CD14-positive monocyte (primary cell): ENCODE measurements at regions not wholly inside any gene's neighbourhood (a gene's known extent, or its start where the extent isn't known, plus 50 kb on each side); places are given as distances from the start of the nearest gene placed in this dataset.

ENCODE experiments used
- DNase-seq, 3 donors: peaks; one replicate each; pipeline ENCODE4 v3.0.0-alpha.2; 2011 to 2022
- H2AFZ ChIP-seq: 2 replicates; pipeline ENCODE4 v1.6.0; 2012; ENCODE audit warnings: mild to moderate bottlenecking, low read depth, low read length, inconsistent platforms; ENCODE audit not compliant: insufficient read depth, poor library complexity, severe bottlenecking
- H3K27ac ChIP-seq, 2 donors: 1 replicate in 1 of 2; 2 replicates in 1 of 2; pipeline ENCODE4 v1.5.1; 2012 to 2013; ENCODE audit warnings: low read length in 2 of 2, control low read depth in 1 of 2, inconsistent platforms in 1 of 2, low read depth in 1 of 2, mild to moderate bottlenecking in 1 of 2
- H3K27me3 ChIP-seq, 2 donors: one replicate each; pipeline versions ENCODE4 v1.6.0 to v1.6.1; 2011 to 2013; ENCODE audit warnings: low read length in 2 of 2; ENCODE audit not compliant: control insufficient read depth in 2 of 2, insufficient read depth in 2 of 2
- H3K36me3 ChIP-seq, 2 donors: replicated peaks in 1 of 2; 1 replicate in 1 of 2; 2 replicates in 1 of 2; pipeline versions ENCODE4 v1.5.1 to v1.6.1; 2012 to 2013; ENCODE audit warnings: low read length in 2 of 2, control low read depth in 1 of 2, inconsistent platforms in 1 of 2, mild to moderate bottlenecking in 1 of 2; ENCODE audit not compliant: insufficient read depth in 2 of 2, control insufficient read depth in 1 of 2
- H3K4me1 ChIP-seq, 2 donors: 1 replicate in 1 of 2; 2 replicates in 1 of 2; pipeline versions ENCODE4 v1.5.1 to v1.6.1; 2012 to 2013; ENCODE audit warnings: low read length in 2 of 2, control low read depth in 1 of 2, inconsistent platforms in 1 of 2, mild to moderate bottlenecking in 1 of 2, moderate library complexity in 1 of 2; ENCODE audit not compliant: insufficient read depth in 2 of 2, control insufficient read depth in 1 of 2
- H3K4me2 ChIP-seq: replicated peaks from 2 replicates; pipeline ENCODE3; 2012; ENCODE audit warnings: low read length, moderate library complexity, mild to moderate bottlenecking; ENCODE audit not compliant: poor library complexity, severe bottlenecking; ENCODE audit errors: extremely low read depth
- H3K4me3 ChIP-seq, 3 experiments: fragments of 200-600 bp in 1 of 3; sonication (generic) in 1 of 3; replicated peaks in 1 of 3; 1 replicate in 2 of 3; 2 replicates in 1 of 3; pipeline ENCODE4 v1.5.1; 2011 to 2013; ENCODE audit warnings: low read length in 3 of 3, mild to moderate bottlenecking in 3 of 3, control low read depth in 2 of 3, low read depth in 2 of 3, inconsistent platforms in 1 of 3, moderate library complexity in 1 of 3
- H3K79me2 ChIP-seq: 2 replicates; pipeline ENCODE4 v1.6.0; 2012; ENCODE audit warnings: mild to moderate bottlenecking, control low read depth, inconsistent platforms, low read length, moderate library complexity; ENCODE audit not compliant: insufficient read depth
- H3K9ac ChIP-seq: 2 replicates; pipeline ENCODE4 v1.6.0; 2017; ENCODE audit warnings: low read length, mild to moderate bottlenecking; ENCODE audit not compliant: insufficient read depth, poor library complexity, severe bottlenecking
- H3K9me3 ChIP-seq, 2 donors: replicated peaks in 1 of 2; 1 replicate in 1 of 2; 2 replicates in 1 of 2; pipeline versions ENCODE4 v1.5.1 to v1.6.1; 2012 to 2013; ENCODE audit warnings: low read length in 2 of 2, control low read depth in 1 of 2; ENCODE audit not compliant: control insufficient read depth in 1 of 2, insufficient read depth in 1 of 2
- H4K20me1 ChIP-seq: 2 replicates; pipeline ENCODE4 v1.6.0; 2012; ENCODE audit warnings: mild to moderate bottlenecking, low read length, control low read depth, moderate library complexity; ENCODE audit not compliant: insufficient read depth
- H3K27ac Mint-ChIP-seq, 7 donors: one replicate each; pipeline ENCODE4 v1.8.0; 2020; ENCODE audit warnings: mild to moderate bottlenecking in 7 of 7, mixed read lengths in 7 of 7, moderate library complexity in 6 of 7, inconsistent platforms in 2 of 7
- H3K27me3 Mint-ChIP-seq, 3 donors: one replicate each; pipeline ENCODE4 v1.8.0; 2021 to 2022; ENCODE audit warnings: low read depth in 3 of 3, mild to moderate bottlenecking in 3 of 3, mixed read lengths in 3 of 3, moderate library complexity in 3 of 3, inconsistent platforms in 1 of 3
- H3K36me3 Mint-ChIP-seq, 2 donors: one replicate each; pipeline ENCODE4 v1.8.0; 2020; ENCODE audit warnings: mixed read lengths in 2 of 2, inconsistent platforms in 1 of 2, mild to moderate bottlenecking in 1 of 2
- H3K4me1 Mint-ChIP-seq: one replicate; pipeline ENCODE4 v1.8.0; 2020; ENCODE audit warnings: mild to moderate bottlenecking, mixed read lengths
- H3K4me3 Mint-ChIP-seq, 2 donors: one replicate each; pipeline ENCODE4 v1.8.0; 2020; ENCODE audit warnings: mild to moderate bottlenecking in 2 of 2, mixed read lengths in 2 of 2, moderate library complexity in 1 of 2
- H3K9me3 Mint-ChIP-seq, 7 donors: one replicate each; pipeline ENCODE4 v1.8.0; 2020 to 2022; ENCODE audit warnings: mixed read lengths in 7 of 7, mild to moderate bottlenecking in 6 of 7, moderate library complexity in 6 of 7, inconsistent platforms in 2 of 7
- CTCF ChIP-seq: fragments of 200-600 bp; IDR thresholded peaks from one replicate; pipeline ENCODE4 v1.8.0; 2022; ENCODE audit warnings: antibody characterized with exemption, mild to moderate bottlenecking
- WGBS: methylation state at CpG from one replicate; pipeline ENCODE4 v1.1.5; 2013; ENCODE audit warnings: missing lambda C conversion rate; ENCODE audit not compliant: insufficient coverage; 5-methylcytosine and 5-hydroxymethylcytosine counted together
- intact Hi-C, 2 donors: fragments of 100-400 bp; cut with micrococcal nuclease; formaldehyde crosslinking; loops; one replicate each; pipeline versions ENCODE4 v1.15.0 to v1.15.1; 2023

- Histone ChIP-seq H3K4me3 (no peak overlapping the region), H2AFZ (no peak overlapping the region), H3K4me2 (no peak overlapping the region), H4K20me1 (no peaks in the 10 kb centered on the region), H3K9ac (no peak overlapping the region), H3K27me3 (no peaks in the 10 kb centered on the region), H3K27ac (no peak overlapping the region), H3K36me3 (no peaks in the 10 kb centered on the region), H3K9me3 (peaks cover 0 to 6% of the 10 kb centered on the region in 2 donors), H3K4me1 (no peaks in the 10 kb centered on the region), H3K79me2 (no peaks in the 10 kb centered on the region)
- H3K4me3 Mint-ChIP-seq = no peak overlapping the region
- no peak overlapping the region for H3K27ac Mint-ChIP-seq
- H3K36me3 Mint-ChIP-seq = no peaks in the 10 kb centered on the region
- no peaks in the 10 kb centered on the region for H3K4me1 Mint-ChIP-seq
- no CpG with 5 or more reads among the region's 1 CpG for WGBS
- peaks cover 0 to 6% (median 3%) of the 10 kb centered on the region in 7 donors for H3K9me3 Mint-ChIP-seq
- peaks cover 0 to 1% (median 0%) of the 10 kb centered on the region in 3 donors for H3K27me3 Mint-ChIP-seq
- TF ChIP-seq CTCF = no peak
- intact Hi-C loops = no loop called here
- DNase-seq = no peak
Measured at GRCh38 chr3:21860657-21861056, 109.6 kb upstream of the ZNF385D start.

GRCh38 chr3:21876782-21877181 lies 125.8 kb upstream of the ZNF385D start:
- Histone ChIP-seq H3K27me3 (no peaks in the 10 kb centered on the region), H2AFZ (no peak overlapping the region), H3K4me2 (no peak overlapping the region), H3K9ac (no peak overlapping the region), H3K27ac (no peak overlapping the region), H3K9me3 (peaks cover 0 to 3% of the 10 kb centered on the region in 2 donors), H3K36me3 (no peaks in the 10 kb centered on the region), H3K4me3 (no peak overlapping the region), H4K20me1 (no peaks in the 10 kb centered on the region), H3K4me1 (no peaks in the 10 kb centered on the region), H3K79me2 (no peaks in the 10 kb centered on the region)
- H3K9me3 Mint-ChIP-seq = peaks cover 0 to 8% (median 3%) of the 10 kb centered on the region in 7 donors
- H3K4me3 Mint-ChIP-seq = no peak overlapping the region
- intact Hi-C loops = no loop called here
- H3K36me3 Mint-ChIP-seq = no peaks in the 10 kb centered on the region
- no peaks in the 10 kb centered on the region for H3K27me3 Mint-ChIP-seq
- DNase-seq = no peak
- TF ChIP-seq CTCF = no peak
- H3K4me1 Mint-ChIP-seq = no peaks in the 10 kb centered on the region
- WGBS = 84% methylated on average over 2 of the region's 2 CpGs
- H3K27ac Mint-ChIP-seq = no peak overlapping the region
